HG03571 (cell line): ENCODE measurements at regions not wholly inside any gene's neighbourhood (a gene's known extent, or its start where the extent isn't known, plus 50 kb on each side); places are given as distances from the start of the nearest gene placed in this dataset.

Experiments
- ATAC-seq: cut with Tn5 transposase; IDR thresholded peaks from one replicate; pipeline ENCODE4 v1.9.1; 2021; ENCODE audit not compliant: unreplicated experiment

DNA sequence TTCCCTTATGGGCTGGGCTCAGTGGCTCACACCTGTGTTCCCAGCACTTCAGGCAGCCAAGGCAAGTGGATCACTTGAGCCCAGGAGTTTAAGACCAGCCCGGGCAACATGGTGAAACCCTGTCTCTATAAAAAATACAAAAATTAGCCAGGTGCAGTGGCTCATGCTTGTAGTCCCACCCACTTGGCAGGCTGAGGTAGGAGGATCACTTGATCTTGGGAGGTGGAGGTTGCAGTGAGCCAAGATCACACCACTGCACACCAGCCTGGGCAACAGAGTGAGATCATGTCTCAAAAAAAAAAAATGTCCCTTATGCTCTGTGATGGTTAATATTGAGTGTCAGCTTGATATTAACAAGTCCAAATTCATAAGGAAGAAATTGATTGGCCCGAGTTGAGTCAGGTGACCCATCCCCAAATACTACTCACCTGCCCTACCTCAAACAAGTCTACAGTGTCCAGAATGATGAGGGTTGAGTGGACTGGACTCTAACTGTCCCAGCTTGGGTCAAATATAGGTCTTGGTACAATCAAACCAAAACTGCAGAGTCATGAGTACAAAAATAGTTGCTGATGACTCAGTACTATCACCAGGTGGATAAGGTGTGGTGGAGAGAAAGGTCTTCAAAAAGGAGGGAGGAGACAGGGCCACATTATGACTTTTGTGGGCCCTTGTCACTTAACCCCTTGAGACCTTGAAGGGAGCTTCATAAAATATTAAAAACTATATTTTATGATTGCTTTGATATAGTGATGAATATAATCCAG is 161.0 kb downstream of the ZNF326 start:
- no peak for ATAC-seq

DNA sequence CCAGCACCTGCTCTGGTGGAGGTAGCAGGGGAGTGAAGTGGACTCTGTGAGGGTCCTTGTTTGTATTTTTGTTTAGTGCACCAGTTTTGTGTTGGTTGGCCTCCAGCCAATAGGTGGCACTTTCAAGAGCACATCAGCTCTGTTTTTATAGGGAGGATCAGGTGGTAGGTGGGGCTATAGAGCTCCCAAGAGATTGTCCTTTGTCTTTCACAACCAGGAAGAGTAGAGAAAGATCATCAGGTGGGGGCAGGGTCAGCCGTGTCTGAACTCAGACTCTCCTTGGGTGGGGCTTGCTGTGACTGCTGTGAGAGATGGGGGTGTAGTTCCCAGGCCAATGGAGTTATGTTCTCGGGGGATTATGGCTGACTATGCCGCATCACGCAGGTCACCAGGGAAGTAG is 159.8 kb downstream of the ZNF326 start:
- no peak for ATAC-seq

DNA sequence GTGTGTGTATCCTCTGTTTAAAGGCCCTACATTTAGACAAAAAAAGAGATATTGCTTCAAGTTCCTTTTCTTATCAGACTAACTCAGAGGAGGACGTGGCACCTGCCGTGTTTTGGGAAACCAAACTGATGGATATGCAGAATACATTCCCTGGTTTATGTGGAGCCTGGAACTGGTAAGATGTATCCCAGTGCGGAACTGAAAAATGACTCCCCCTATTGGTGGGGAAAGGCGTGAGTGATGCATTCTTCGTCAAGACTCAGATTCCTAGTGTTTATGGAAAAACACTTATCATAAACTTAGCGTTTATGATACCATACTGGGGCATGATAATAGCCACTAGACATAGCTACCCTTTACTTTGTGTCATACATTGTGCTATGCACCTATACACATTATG is 154.2 kb downstream of the ZNF326 start:
- ATAC-seq, result no peak

DNA sequence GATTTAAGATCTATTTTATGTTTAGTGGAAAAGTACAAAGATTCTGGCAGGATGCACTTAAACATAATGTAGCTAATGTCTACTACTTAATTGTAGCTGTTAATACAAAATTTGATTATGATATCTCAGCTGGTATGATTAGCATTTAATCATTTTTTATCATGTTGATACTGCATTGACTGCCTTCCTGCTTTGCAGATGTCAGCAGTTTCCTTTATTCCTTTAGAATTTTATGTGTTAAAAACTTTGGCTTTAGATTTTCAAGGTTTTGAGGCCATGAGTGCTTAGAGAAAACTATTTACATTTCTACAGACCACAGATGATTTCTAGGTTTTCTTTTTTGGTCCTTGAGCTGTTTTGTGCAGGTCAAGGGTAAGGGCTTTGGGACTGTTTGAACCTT is 152.2 kb downstream of the ZNF326 start:
- no peak for ATAC-seq

DNA sequence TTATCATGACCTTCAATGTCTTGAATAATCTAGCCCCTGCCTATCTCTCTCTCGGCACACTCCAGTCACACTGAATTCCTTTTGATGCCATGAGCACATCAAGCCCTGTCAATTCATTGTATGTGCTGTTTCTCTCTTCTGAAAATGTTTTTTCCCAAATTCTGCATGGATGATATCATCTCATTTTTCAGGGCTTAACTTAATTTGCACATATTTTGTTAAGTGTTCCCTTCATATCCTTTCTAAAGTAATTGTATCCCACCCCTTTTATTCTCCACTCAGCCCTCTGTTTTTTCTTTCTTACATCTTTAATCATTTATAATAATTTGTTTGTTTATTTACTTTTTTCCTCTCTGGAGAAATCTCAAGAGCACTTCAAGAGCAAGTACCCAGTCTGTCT is 149.9 kb downstream of the ZNF326 start:
- ATAC-seq, result no peak

DNA sequence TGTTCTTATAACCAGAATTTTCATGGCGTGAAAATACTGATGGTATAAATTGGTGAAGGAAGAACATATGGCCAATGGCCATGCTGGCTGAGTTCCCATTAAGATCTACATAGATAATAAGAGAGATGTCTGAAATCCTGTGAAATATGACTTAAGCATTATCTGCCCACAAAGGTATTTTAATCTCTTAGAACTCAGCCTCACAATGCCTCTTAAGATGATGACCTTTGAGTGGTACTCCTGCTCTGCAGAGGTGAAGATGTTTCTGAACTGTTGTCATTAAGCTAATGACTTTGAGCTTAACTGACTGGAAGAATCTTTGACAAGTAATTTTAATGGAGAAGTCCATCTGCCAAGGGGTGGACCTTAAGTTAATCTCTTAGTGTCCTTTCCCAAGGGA is 148.7 kb downstream of the ZNF326 start:
- no peak for ATAC-seq

DNA sequence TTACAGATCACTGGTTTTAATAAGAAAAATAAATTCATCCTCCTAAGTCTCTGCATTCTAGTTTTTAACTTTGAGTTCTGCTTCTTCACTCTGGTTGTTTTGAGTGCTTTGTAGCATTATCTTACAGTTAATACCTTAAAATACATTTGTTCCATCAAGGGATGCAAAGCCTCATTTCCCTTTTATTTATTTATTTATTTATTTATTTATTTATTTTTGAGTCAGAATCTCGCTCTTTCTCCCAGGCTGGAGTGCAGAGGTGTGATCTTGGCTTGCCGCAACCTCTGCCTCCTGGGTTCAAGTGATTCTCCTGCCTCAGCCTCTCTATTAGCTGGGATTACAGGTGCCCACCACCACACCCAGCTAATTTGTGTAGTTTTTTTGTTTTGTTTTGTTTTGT is 147.8 kb downstream of the ZNF326 start:
- no peak for ATAC-seq

DNA sequence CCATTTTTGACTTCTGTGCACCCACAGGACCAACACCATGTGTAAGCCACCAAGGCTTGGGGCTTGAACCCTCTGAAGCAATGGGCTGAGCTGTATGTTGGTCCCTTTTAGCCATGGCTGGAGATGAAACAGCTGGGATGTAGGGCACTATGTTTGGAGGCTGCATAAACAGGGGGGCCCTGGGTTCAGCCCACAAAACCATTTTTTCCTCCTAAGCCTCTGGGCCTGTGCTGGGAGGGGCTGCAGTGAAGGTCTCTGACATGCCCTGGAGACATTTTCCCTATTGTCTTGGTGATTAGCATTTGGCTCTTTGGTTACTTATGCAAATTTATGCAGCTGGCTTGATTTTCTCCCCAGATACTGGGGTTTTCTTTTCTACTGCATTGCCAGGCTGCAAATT is 144.9 kb downstream of the ZNF326 start:
- no peak for ATAC-seq

DNA sequence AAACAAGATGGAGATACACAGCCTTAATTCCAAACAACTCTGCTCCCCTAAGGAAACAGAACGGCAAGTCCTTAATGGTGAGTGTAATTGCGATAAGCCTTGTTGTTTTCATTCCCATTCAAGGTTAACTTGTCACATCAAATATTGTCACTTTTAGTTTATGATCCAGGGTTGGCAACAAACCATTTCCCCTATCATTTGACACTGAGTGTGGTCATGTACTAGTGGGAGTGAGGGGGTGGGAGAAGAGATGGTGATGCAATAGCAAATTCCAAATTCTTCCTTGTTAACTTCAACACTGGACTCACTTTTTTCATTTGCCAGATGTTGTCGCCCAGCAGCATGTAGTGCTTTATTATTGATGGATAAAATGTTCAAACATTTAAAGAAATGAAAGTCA is 140.4 kb downstream of the ZNF326 start:
- ATAC-seq, result no peak

DNA sequence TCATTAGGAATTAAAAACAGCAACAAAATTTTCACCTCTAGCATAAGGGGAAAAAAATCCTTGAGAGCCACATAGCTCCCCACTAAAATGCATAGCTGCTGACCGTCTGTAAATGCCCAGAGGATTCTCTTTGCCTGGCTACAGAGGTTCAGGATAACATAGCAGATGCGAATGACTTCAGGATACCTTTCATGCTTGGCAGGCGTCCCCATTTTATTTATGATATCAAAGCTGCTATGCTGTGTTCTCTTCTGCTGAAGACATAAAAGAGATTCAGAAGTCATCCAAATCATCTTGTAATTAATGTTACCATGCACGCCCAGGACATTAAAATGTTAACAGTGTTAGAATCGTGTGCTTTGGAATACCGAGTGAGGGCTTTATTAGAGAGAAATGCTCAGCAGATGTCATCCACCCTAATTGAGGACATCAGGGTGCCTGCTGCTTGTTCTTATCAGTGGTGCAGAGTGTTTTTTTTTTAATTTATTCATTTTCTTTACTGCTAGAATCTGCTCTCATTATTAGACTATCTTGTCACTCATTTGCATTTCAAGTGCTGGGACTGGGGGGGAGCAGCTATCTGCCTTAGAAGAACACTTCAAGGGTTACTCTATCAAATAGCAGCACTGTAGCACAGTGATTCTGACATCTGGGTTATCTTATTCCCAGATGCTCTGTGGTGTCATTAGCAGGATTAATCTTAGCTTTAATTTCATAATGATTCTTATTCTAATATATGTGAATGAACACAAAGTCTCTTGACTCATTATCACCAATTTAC is 139.5 kb downstream of the ZNF326 start:
- no peak for ATAC-seq

DNA sequence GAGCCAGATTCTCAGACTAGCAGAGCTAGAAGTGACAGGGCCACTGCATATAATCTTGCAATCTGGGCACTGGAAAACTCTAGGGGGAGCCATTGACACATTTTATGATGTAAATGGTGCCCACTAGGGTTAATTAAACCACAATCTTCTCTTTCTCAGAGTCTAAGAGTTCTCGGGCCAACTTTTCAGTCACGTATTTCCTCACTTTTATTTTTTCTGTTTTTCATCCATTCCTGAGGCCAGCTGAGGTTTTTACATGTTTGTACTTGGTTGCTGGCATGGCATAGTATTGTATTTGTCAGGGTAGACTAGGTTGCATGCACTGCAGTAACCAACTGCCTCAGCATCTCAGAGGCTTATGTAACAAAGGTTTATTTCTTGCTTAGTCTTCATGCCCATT is 138.2 kb downstream of the ZNF326 start:
- no peak for ATAC-seq

DNA sequence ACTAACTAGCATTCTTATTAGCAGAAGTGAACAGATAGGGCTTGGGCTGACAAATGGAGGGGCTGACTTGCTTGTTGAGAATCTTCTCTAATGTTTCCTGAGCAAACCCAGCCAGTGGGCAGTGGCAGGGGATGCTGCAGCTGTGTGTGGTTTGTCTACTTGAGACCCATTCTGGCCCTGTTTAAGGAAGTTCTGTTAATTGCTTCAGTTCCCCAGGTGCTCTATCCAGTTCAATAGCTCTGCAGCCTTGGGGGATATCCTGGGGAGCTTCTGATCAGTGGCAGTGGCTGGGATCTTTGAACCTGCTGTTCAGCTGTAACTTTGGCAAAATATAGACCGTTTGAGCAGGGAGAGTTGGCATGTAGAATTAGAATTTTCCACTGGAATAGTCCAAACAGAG is 137.4 kb downstream of the ZNF326 start:
- no peak for ATAC-seq

DNA sequence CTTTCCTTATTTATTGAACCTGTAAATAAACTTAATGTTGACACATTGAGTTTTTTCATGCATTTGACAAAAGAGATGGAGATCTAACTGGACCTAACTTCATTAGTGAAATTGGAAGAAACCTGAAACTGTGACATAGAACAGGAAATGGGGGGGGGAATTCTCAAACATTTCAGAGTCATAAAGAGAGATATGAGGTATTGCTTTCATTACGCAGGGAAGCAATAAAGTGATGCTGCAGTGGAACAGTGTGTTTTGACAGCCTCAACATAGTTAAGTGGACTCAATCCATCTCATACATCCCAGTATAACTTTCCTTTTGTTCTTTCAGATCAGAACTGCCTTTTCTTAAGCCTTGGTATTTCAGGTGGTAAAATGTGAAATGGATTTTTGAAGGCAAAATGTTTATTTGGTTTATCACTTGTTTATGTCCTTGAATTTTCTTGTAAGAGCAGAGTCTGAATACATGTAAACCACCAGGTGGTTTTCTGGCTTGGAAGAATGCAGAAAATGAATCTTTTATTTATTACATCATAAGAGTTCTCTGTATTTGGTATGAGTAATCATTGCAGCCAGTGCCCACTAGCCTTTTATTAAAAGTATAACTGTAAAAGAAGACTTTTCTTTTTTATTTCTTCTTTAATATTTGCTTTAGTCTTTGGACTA is 132.5 kb downstream of the ZNF326 start:
- no peak for ATAC-seq

DNA sequence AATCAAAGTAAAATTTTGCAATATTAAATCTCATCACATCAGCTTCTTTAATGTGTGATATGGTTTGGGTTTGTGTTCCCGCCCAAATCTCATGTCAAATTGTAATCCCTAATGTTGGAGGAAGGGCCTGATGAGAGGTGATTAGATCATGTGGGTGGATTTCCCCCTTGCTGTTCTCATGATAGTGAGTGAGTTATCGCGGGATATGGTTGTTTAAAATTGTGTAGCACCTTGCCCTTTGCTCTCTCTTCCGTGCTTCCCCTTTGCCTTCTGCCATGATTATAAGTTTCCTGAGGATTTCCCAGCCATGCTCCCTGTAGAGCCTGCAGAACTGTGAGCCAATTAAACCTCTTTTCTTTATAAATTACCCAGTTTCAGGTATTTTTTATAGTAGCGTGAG is 131.9 kb downstream of the ZNF326 start:
- ATAC-seq, result no peak

DNA sequence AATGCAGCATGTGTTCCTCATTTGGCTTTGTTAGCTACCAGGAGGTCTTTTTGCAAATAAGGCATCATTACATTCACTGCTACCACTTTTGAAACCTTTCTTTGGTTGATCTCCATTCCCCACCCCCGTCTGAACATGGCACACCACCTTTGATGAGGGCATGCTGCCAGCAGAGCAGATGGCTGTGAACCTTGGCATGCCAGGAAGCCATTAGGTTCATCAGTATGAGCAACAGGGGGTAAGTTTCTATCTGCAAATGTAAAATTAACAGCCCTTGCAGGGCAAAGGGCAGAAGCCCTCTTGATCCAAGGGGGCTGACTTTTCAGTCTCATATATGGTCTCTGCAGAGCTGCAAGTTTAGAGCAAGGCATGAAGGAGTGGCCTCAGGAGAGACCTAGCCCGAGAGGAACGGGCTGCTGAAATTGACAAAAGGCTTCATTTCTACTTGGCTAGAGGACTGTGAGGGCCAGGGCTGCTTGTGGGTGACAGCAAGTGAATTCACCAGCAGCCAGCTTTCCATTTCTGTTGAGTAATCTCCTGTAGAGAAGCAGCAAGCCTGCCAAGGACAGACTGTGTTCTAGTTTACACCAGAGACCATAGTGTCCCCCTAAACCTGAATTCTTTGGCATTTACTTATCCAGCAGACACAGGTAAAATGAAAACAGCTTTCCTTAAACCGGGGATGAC is 127.9 kb downstream of the ZNF326 start:
- no peak for ATAC-seq

DNA sequence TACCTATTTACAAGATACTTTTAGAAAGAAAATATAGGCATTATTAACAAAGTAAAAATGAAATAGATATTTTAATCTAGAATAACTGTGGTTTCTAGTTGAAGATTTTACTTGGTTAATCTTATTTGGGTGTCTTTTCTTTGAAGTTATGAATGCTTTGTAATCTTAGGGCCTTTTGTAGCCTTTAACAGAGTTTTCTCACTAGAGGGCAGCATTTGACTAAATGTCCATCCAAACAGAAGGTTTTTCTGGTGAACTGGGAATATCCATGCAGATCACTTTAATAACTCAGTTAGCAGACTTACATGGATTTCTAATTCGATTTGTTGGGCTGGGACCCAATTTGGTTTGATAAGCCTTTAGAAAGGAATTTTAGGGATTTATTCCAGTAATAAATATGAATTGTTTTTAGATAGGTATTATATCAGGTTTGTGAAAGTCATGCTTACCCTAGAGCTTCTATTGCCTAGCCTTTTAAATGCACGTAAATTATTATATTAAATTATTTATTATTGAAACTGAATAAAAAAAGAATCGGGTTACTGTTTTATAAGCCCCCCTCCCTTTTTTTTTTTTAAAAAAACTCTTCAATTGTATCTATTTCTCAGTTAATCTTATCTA is 119.7 kb downstream of the ZNF326 start:
- ATAC-seq, result no peak

DNA sequence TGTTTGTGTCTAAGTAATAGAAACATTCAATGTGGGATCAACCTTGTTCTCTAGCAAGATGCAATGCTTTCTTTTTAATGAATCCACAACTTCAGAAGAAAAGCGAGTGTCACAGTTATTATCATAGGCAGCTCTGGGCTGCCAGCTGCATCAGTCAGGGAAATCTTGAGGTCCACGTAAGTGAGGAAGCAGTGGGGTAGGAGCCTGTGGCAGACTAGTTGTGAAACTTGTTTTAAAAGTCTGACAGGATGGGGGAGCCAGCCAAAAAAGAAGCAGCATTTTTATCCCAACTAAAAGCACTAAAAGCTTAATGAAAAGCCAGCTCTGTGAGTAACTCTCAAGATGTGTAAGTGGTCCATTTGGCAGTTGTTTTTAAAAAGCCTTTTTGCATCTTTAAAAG is 113.1 kb downstream of the ZNF326 start:
- ATAC-seq, result no peak

DNA sequence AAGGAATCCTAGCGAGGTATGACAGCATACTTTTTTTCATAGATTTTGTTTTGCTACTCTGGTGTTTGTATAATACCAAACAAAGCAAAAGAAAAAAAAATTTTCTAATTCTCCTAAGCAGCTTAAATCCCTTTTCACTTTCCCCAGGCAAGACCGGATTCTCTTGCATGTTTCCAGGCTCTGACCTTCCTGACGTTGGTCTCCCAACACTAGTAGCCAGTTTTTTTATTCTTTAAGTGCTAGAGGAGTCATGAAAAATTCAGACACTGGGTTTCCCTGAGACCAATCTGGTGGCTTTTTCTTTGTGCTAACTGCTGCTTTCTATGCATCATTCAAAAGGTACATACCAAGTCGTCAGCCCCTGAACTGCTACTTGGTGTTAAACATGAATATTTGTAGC is 111.4 kb downstream of the ZNF326 start:
- no peak for ATAC-seq

DNA sequence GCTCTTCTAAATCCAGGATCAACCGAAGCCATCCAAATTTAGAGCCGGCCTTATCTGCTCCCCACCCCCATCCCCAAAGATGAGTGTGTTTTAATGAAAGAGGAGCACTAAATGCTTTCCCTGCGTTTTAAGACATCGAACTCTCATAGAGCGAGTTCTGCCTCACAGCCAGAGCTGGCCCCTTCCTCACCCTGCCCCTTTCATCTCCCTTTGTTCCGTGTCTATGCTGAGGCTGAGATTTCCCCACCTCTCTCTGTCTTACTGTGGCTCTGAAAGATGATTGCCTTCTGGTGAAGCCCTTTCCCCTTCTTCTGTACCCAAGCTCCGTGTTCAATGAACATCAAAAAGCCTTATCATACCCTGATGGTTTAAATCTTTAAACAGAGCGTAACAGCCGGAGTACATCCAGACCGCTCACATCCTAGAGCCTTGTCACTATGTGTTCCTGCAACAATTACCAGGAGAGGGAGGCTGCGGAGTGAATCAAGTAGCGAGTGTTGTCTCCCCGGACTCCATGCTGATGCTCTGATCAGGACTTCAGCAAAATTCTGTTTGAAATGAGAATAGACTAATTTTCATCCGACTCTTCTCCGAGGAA is 110.1 kb downstream of the ZNF326 start:
- no peak for ATAC-seq

DNA sequence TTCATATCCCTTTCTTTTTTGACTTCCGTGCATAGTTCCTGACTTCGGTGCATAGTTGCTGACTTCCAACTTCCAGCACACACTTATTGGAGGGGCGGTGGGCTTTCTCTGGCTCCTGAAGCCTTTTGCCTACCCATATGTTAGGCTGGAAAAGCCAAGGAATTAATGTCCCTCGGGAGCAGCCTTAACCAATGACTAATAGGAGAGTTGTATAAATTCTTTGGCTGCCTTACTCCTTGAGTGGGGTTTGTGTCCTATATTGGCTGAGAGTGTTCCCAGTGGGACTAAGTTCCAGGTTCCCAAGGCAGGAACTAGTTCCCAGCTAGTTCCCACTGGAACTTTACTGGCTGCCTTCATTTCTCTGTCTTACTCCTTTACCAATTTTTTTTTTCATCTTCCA is 105.7 kb downstream of the ZNF326 start:
- no peak for ATAC-seq

DNA sequence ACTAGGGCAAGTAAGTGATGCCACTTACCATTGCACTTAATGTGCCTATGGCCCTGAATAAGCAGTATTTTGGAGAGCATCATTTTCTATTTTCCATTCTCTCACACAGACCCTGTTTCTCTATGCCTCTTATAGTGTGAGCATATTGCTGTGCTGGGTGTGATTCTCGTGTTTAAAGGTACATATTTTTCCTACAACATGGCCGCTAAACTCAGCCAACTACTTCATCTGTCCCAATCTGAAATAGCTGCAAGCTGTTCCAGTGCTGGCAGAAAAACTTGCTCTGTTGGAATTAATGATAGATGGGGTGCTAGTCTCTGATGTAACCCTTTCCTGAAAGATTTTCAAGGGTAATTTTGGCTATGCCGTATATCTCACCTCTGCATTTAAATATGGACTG is 97.5 kb downstream of the ZNF326 start:
- no peak for ATAC-seq
